ENCODE measurements at regions not wholly inside any gene's neighbourhood (a gene's known extent, or its start where the extent isn't known, plus 50 kb on each side); places are given as distances from the start of the nearest gene placed in this dataset.

DNA sequence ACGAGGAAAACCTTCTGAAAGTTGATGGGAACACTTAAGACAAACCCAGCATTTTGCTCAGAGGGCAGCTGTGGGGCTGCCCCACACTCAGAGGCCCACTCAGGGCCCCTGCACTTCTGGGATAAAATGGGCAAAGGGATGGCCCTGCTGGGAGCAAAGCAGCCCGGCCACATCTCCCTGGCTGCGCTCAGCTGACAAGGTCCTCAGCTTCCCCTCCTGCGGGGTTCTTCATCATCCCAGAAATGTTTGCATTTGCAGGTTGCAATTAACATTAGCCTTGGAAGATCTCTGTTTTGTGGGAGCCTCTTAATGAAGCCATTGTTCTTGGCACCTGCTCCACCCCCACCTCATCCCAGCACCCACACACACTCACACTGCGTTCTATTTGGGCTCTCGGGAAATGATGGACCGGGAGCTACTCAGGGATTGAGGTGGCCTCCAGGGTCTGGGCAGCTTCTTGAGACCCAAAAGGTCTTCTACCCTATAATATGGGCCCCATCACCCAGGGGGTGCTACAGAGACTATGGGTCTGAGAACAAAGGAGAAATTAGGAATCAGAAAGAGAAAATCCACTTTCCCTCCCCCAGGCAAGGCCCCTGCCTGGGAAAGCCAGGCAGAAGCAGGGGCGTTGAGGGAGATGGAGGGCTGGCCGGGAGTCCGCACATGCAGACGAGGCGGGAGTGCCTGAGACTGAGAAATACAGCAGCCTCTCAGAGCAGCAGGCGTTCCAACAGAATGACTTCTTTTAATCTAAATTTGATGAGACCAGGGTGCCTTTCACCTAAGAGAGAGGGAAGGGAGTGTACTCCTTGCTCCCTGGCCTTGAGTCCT, 53.7 kb upstream of the RPL38 start:
- Histone ChIP-seq H3K4me3 (no peak overlapping the region), H3K9me3 (no peaks in the 10 kb centered on the region), H3K4me1 (peaks cover 0 to 11% (median 0%) of the 10 kb centered on the region in 4 donors), H3K27me3 (peaks cover 0 to 6% (median 0%) of the 10 kb centered on the region in 3 donors), H3K27ac (no peak overlapping the region), H3K36me3 (no peaks in the 10 kb centered on the region)
- no peak for TF ChIP-seq CTCF (IDR thresholded peaks at IDR 0.05)
- TF ChIP-seq POLR2A (IDR thresholded peaks at IDR 0.05) = no peak
- TF ChIP-seq EP300 (IDR thresholded peaks at IDR 0.05) = no peak
- TF ChIP-seq POLR2AphosphoS5 (IDR thresholded peaks at IDR 0.05) = no peak
- no peak for DNase-seq
- 60 to 73% methylated on average over 13 of the region's 13 CpGs for WGBS, 2 donors
- intact Hi-C loops (cut with DNase I) = no loop called here

GRCh38 chr17:74150428-74151025, 53.0 kb upstream of the RPL38 start:
- DNase-seq = no peak
- 42 to 52% methylated on average over 14 of the region's 14 CpGs for WGBS, 2 donors
- TF ChIP-seq POLR2AphosphoS5 (IDR thresholded peaks at IDR 0.05) = no peak
- no peak for TF ChIP-seq CTCF (IDR thresholded peaks at IDR 0.05)
- TF ChIP-seq POLR2A (IDR thresholded peaks at IDR 0.05) = no peak
- no peak for TF ChIP-seq EP300 (IDR thresholded peaks at IDR 0.05)
- H3K9me3 ChIP-seq = no peaks in the 10 kb centered on the region
- intact Hi-C loops (cut with DNase I) = no loop called here
- H3K27ac ChIP-seq = no peak overlapping the region
- peaks cover 0 to 6% (median 0%) of the 10 kb centered on the region in 3 donors for H3K27me3 ChIP-seq
- peaks cover 0 to 11% (median 0%) of the 10 kb centered on the region in 4 donors for H3K4me1 ChIP-seq
- no peaks in the 10 kb centered on the region for H3K36me3 ChIP-seq
- H3K4me3 ChIP-seq = no peak overlapping the region

- H3K4me3 ChIP-seq = no peak overlapping the region
- 85 to 92% methylated on average over 18 of the region's 18 CpGs for WGBS, 2 donors
- H3K27ac ChIP-seq = no peak overlapping the region
- no peaks in the 10 kb centered on the region for H3K36me3 ChIP-seq
- peaks cover 0 to 5% (median 0%) of the 10 kb centered on the region in 3 donors for H3K27me3 ChIP-seq
- peaks cover 0 to 11% (median 0%) of the 10 kb centered on the region in 4 donors for H3K4me1 ChIP-seq
- intact Hi-C loops (cut with DNase I) = no loop called here
- H3K9me3 ChIP-seq = peaks cover 0 to 2% (median 0%) of the 10 kb centered on the region in 4 donors
- no peak for DNase-seq
- no peak for TF ChIP-seq EP300 (IDR thresholded peaks at IDR 0.05)
- TF ChIP-seq POLR2AphosphoS5 (IDR thresholded peaks at IDR 0.05) = no peak
- TF ChIP-seq POLR2A (IDR thresholded peaks at IDR 0.05) = no peak
- no peak for TF ChIP-seq CTCF (IDR thresholded peaks at IDR 0.05)
Measured at GRCh38 chr17:74151551-74152315, 51.7 kb upstream of the RPL38 start.

- 69% methylated on average over 12 of the region's 12 CpGs for WGBS, 2 donors
- TF ChIP-seq POLR2AphosphoS5 (IDR thresholded peaks at IDR 0.05) (no peak), POLR2A (IDR thresholded peaks at IDR 0.05) (no peak), CTCF (IDR thresholded peaks at IDR 0.05) (no peak), EP300 (IDR thresholded peaks at IDR 0.05) (no peak)
- peaks cover 0 to 5% (median 0%) of the 10 kb centered on the region in 3 donors for H3K27me3 ChIP-seq
Measured at GRCh38 chr17:74152591-74153455, 50.7 kb upstream of the RPL38 start.

More at GRCh38 chr17:74152591-74153455, 50.7 kb upstream of the RPL38 start:
- intact Hi-C loops (cut with DNase I) = no loop called here
- H3K27ac ChIP-seq = no peak overlapping the region
- no peak for DNase-seq
- H3K36me3 ChIP-seq = no peaks in the 10 kb centered on the region
- peaks cover 0 to 2% (median 0%) of the 10 kb centered on the region in 4 donors for H3K9me3 ChIP-seq
- H3K4me3 ChIP-seq = no peak overlapping the region
- peaks cover 0 to 11% (median 0%) of the 10 kb centered on the region in 4 donors for H3K4me1 ChIP-seq
